Upper lobe of left lung (tissue), 6 donors: ENCODE measurements at regions not wholly inside any gene's neighbourhood (a gene's known extent, or its start where the extent isn't known, plus 50 kb on each side); places are given as distances from the start of the nearest gene placed in this dataset.

Experiments used
- ATAC-seq, 2 donors: fragments of 200-7000 bp; cut with Tn5 transposase; one replicate each; pipeline ENCODE4 v1.9.1; 2022; ENCODE audit warnings: mild to moderate bottlenecking in 2 of 2, moderate library complexity in 2 of 2; ENCODE audit not compliant: low FRiP score in 2 of 2
- DNase-seq, 2 donors: peaks; one replicate each; pipeline ENCODE4 v3.0.0-alpha.2; 2019 to 2020
- H3K27ac ChIP-seq, 4 donors: fragments of 200-600 bp; sonication (generic); one replicate each; pipeline ENCODE4 v1.5.1; 2016 to 2019
- H3K27me3 ChIP-seq, 4 donors: fragments of 200-600 bp; sonication (generic); one replicate each; pipeline ENCODE4 v1.5.1; 2017 to 2019
- H3K36me3 ChIP-seq, 4 donors: fragments of 200-600 bp; sonication (generic); one replicate each; pipeline ENCODE4 v1.5.1; 2016 to 2019
- H3K4me1 ChIP-seq, 4 donors: fragments of 200-600 bp; sonication (generic); one replicate each; pipeline ENCODE4 v1.5.1; 2018 to 2019
- H3K4me3 ChIP-seq, 4 donors: fragments of 200-600 bp; sonication (generic); one replicate each; pipeline ENCODE4 v1.5.1; 2017 to 2019; ENCODE audit warnings: mild to moderate bottlenecking in 2 of 4, moderate library complexity in 1 of 4
- H3K9me3 ChIP-seq, 4 donors: fragments of 200-600 bp; sonication (generic); one replicate each; pipeline ENCODE4 v1.5.1; 2018 to 2019
- CTCF ChIP-seq, 6 experiments: fragments of 450-650 bp in 4 of 6; fragments of 200-600 bp in 2 of 6; sonication (generic) in 2 of 6; IDR thresholded peaks; one replicate each; pipeline ENCODE4 v1.5.1; 2016 to 2019; ENCODE audit warnings: antibody characterized with exemption in 6 of 6
- EP300 ChIP-seq, 4 donors: sonication (generic); formaldehyde crosslinking; IDR thresholded peaks; one replicate each; pipeline ENCODE4 v1.5.1; 2017; ENCODE audit warnings: antibody characterized with exemption in 4 of 4, control low read depth in 2 of 4
- POLR2A ChIP-seq, 4 donors: fragments of 450-650 bp; IDR thresholded peaks; one replicate each; pipeline ENCODE4 v1.5.1; 2016 to 2017; ENCODE audit warnings: antibody characterized with exemption in 4 of 4, mild to moderate bottlenecking in 2 of 4
- POLR2AphosphoS5 ChIP-seq, 2 donors: sonication (generic); formaldehyde crosslinking; IDR thresholded peaks; one replicate each; pipeline ENCODE4 v1.5.1; 2017; ENCODE audit warnings: antibody characterized with exemption in 2 of 2
- WGBS, 2 donors: methylation state at CpG; one replicate each; pipeline ENCODE4 v1.1.5; 2017 to 2018; 5-methylcytosine and 5-hydroxymethylcytosine counted together
- donor health status: DM: no; HTN: no; CAD: no; lungs with moderate emphysema.
- donor health status: DM: no; HTN: yes; CAD: no; lungs with severe emphysema.

- Histone ChIP-seq H3K4me1 (peaks cover 0 to 4% (median 0%) of the 10 kb centered on the region in 4 donors), H3K27me3 (no peaks in the 10 kb centered on the region), H3K9me3 (no peaks in the 10 kb centered on the region), H3K36me3 (no peaks in the 10 kb centered on the region), H3K4me3 (no peak overlapping the region), H3K27ac (no peak overlapping the region)
- WGBS, 2 donors, result 83 to 86% methylated on average over 7 of the region's 7 CpGs
- DNase-seq (no peak), ATAC-seq (no peak)
- no peak for TF ChIP-seq CTCF (IDR thresholded peaks at IDR 0.05)
- TF ChIP-seq EP300 (IDR thresholded peaks at IDR 0.05), result no peak
- TF ChIP-seq POLR2A (IDR thresholded peaks at IDR 0.05), result no peak
- TF ChIP-seq POLR2AphosphoS5 (IDR thresholded peaks at IDR 0.05), result no peak
Observed at GRCh38 chr2:12269041-12269972, 447.4 kb upstream of the TRIB2 start.

GRCh38 chr2:12270876-12271588 lies 445.7 kb upstream of the TRIB2 start:
- no peak overlapping the region for H3K27ac ChIP-seq
- H3K4me1 ChIP-seq, result no peaks in the 10 kb centered on the region
- no peak for TF ChIP-seq EP300 (IDR thresholded peaks at IDR 0.05)
- no peak for TF ChIP-seq CTCF (IDR thresholded peaks at IDR 0.05)
- no peak for TF ChIP-seq POLR2A (IDR thresholded peaks at IDR 0.05)
- TF ChIP-seq POLR2AphosphoS5 (IDR thresholded peaks at IDR 0.05), result no peak
- H3K9me3 ChIP-seq, result no peaks in the 10 kb centered on the region
- no peaks in the 10 kb centered on the region for H3K36me3 ChIP-seq
- no peaks in the 10 kb centered on the region for H3K27me3 ChIP-seq
- H3K4me3 ChIP-seq, result no peak overlapping the region
- 55 to 62% methylated on average over 4 of the region's 4 CpGs for WGBS, 2 donors
- DNase-seq (no peak), ATAC-seq (no peak)

DNA sequence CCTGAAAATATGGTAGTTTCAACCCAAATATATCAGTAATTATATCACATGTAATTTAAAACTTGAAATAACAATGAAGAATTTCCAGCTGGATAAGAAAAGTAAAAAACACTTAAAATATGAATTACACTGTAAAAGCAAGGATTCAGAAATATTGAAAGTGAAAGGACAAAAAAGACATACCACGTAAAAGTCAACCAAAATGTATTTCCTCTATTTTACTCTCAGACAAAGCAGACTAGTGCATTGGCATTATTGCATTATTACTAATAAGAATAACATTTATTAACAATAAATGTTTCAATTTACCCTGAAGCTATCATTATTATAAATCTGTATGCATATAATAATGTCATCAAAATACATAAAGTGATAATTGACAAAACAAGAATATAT lies 445.1 kb upstream of the TRIB2 start:
- 48 to 63% methylated on average over 1 of the region's 1 CpG for WGBS, 2 donors
- H3K27me3 ChIP-seq, result no peaks in the 10 kb centered on the region
- no peaks in the 10 kb centered on the region for H3K4me1 ChIP-seq
- no peak for TF ChIP-seq POLR2A (IDR thresholded peaks at IDR 0.05)
- no peak for TF ChIP-seq EP300 (IDR thresholded peaks at IDR 0.05)
- no peak for TF ChIP-seq POLR2AphosphoS5 (IDR thresholded peaks at IDR 0.05)
- TF ChIP-seq CTCF (IDR thresholded peaks at IDR 0.05), result no peak
- no peak overlapping the region for H3K4me3 ChIP-seq
- ATAC-seq (no peak), DNase-seq (no peak)
- no peaks in the 10 kb centered on the region for H3K36me3 ChIP-seq
- H3K27ac ChIP-seq, result no peak overlapping the region
- H3K9me3 ChIP-seq, result no peaks in the 10 kb centered on the region

- no peak for TF ChIP-seq EP300 (IDR thresholded peaks at IDR 0.05)
- no peak for TF ChIP-seq CTCF (IDR thresholded peaks at IDR 0.05)
- no peak for TF ChIP-seq POLR2A (IDR thresholded peaks at IDR 0.05)
- no peak for TF ChIP-seq POLR2AphosphoS5 (IDR thresholded peaks at IDR 0.05)
- no peak for DNase-seq
- Histone ChIP-seq H3K9me3 (no peaks in the 10 kb centered on the region), H3K27ac (no peak overlapping the region), H3K36me3 (no peaks in the 10 kb centered on the region), H3K4me3 (no peak overlapping the region), H3K27me3 (no peaks in the 10 kb centered on the region), H3K4me1 (no peaks in the 10 kb centered on the region)
- no peak for ATAC-seq
- 27 to 49% methylated on average over 1 of the region's 1 CpG for WGBS, 2 donors
Observed at GRCh38 chr2:12273111-12273510, 443.6 kb upstream of the TRIB2 start.
